ENCODE measurements at regions not wholly inside any gene's neighbourhood (a gene's known extent, or its start where the extent isn't known, plus 50 kb on each side); places are given as distances from the start of the nearest gene placed in this dataset.
"Not testable (repeated sequence)": the region's sequence is repeated elsewhere in the genome, so short reads cannot be mapped to it uniquely, and the experiment has no call there.

- no peak for DNase-seq (ENCODE audit: low read depth)
- no peak overlapping the region for H3K4me3 ChIP-seq (ENCODE audit: low read depth, low read length)
These were observed 359.1 kb downstream of the ZNF674 start for GRCh38 chrX:46185923-46186810.

GRCh38 chrX:46184749-46185148, 360.5 kb downstream of the ZNF674 start:
- no peak overlapping the region for H3K4me3 ChIP-seq (ENCODE audit: low read depth, low read length)
- no peak for DNase-seq (ENCODE audit: low read depth)

- peak; percentile 80 for DNase-seq (ENCODE audit: low read depth)
- no peak overlapping the region for H3K4me3 ChIP-seq (ENCODE audit: low read depth, low read length)
These were observed 364.9 kb downstream of the ZNF674 start for GRCh38 chrX:46180258-46180687.

GRCh38 chrX:46179748-46180147, 365.5 kb downstream of the ZNF674 start:
- no peak overlapping the region for H3K4me3 ChIP-seq (ENCODE audit: low read depth, low read length)
- DNase-seq (ENCODE audit: low read depth): no peak

- no peak overlapping the region for H3K4me3 ChIP-seq (ENCODE audit: low read depth, low read length)
- DNase-seq (ENCODE audit: low read depth): no peak
These were observed 366.5 kb downstream of the ZNF674 start for GRCh38 chrX:46178763-46179162.

- no peak overlapping the region for H3K4me3 ChIP-seq (ENCODE audit: low read depth, low read length)
These were observed 372.1 kb downstream of the ZNF674 start for GRCh38 chrX:46173159-46173558.

GRCh38 chrX:46171457-46171856, 373.8 kb downstream of the ZNF674 start:
- H3K4me3 ChIP-seq (ENCODE audit: low read depth, low read length); DNase-seq (ENCODE audit: low read depth): not testable (repeated sequence)

More at GRCh38 chrX:46173159-46173558, 372.1 kb downstream of the ZNF674 start:
- no peak for DNase-seq (ENCODE audit: low read depth)

GRCh38 chrX:46169808-46170207, 375.4 kb downstream of the ZNF674 start:
- DNase-seq (ENCODE audit: low read depth): no peak
- H3K4me3 ChIP-seq (ENCODE audit: low read depth, low read length): no peak overlapping the region

GRCh38 chrX:46168254-46168653, 377.0 kb downstream of the ZNF674 start:
- no peak overlapping the region for H3K4me3 ChIP-seq (ENCODE audit: low read depth, low read length)
- no peak for DNase-seq (ENCODE audit: low read depth)

GRCh38 chrX:46165866-46166265, 379.4 kb downstream of the ZNF674 start:
- no peak for DNase-seq (ENCODE audit: low read depth)
- no peak overlapping the region for H3K4me3 ChIP-seq (ENCODE audit: low read depth, low read length)

- peak; percentile 28 for DNase-seq (ENCODE audit: low read depth)
- H3K4me3 ChIP-seq (ENCODE audit: low read depth, low read length): no peak overlapping the region
These were observed 379.8 kb downstream of the ZNF674 start for GRCh38 chrX:46165411-46165810.

GRCh38 chrX:46152756-46153155, 392.5 kb downstream of the ZNF674 start:
- no peak overlapping the region for H3K4me3 ChIP-seq (ENCODE audit: low read depth, low read length)
- no peak for DNase-seq (ENCODE audit: low read depth)

GRCh38 chrX:46151332-46151731, 393.9 kb downstream of the ZNF674 start:
- not testable (repeated sequence) for DNase-seq (ENCODE audit: low read depth); H3K4me3 ChIP-seq (ENCODE audit: low read depth, low read length)

GRCh38 chrX:46144566-46144965, 400.7 kb downstream of the ZNF674 start:
- no peak overlapping the region for H3K4me3 ChIP-seq (ENCODE audit: low read depth, low read length)
- no peak for DNase-seq (ENCODE audit: low read depth)

- DNase-seq (ENCODE audit: low read depth): no peak
- H3K4me3 ChIP-seq (ENCODE audit: low read depth, low read length): no peak overlapping the region
These were observed 404.9 kb downstream of the ZNF674 start for GRCh38 chrX:46140272-46140671.

- H3K4me3 ChIP-seq (ENCODE audit: low read depth, low read length): no peak overlapping the region
- DNase-seq (ENCODE audit: low read depth): no peak
These were observed 415.0 kb downstream of the ZNF674 start for GRCh38 chrX:46130247-46130646.

GRCh38 chrX:46125111-46125510, 420.1 kb downstream of the ZNF674 start:
- no peak overlapping the region for H3K4me3 ChIP-seq (ENCODE audit: low read depth, low read length)
- DNase-seq (ENCODE audit: low read depth): no peak

- no peak overlapping the region for H3K4me3 ChIP-seq (ENCODE audit: low read depth, low read length)
- no peak for DNase-seq (ENCODE audit: low read depth)
These were observed 428.0 kb downstream of the ZNF674 start for GRCh38 chrX:46117234-46117633.

- not testable (repeated sequence) for H3K4me3 ChIP-seq (ENCODE audit: low read depth, low read length); DNase-seq (ENCODE audit: low read depth)
These were observed 457.9 kb downstream of the ZNF674 start for GRCh38 chrX:46087310-46087709.

- H3K4me3 ChIP-seq (ENCODE audit: low read depth, low read length); DNase-seq (ENCODE audit: low read depth): not testable (repeated sequence)
These were observed 465.1 kb downstream of the ZNF674 start for GRCh38 chrX:46080121-46080520.

GRCh38 chrX:46072791-46073190, 472.4 kb downstream of the ZNF674 start:
- no peak overlapping the region for H3K4me3 ChIP-seq (ENCODE audit: low read depth, low read length)

More at GRCh38 chrX:46072791-46073190, 472.4 kb downstream of the ZNF674 start:
- DNase-seq (ENCODE audit: low read depth): no peak
